ENCODE measurements at regions not wholly inside any gene's neighbourhood (a gene's known extent, or its start where the extent isn't known, plus 50 kb on each side); places are given as distances from the start of the nearest gene placed in this dataset.

DNA sequence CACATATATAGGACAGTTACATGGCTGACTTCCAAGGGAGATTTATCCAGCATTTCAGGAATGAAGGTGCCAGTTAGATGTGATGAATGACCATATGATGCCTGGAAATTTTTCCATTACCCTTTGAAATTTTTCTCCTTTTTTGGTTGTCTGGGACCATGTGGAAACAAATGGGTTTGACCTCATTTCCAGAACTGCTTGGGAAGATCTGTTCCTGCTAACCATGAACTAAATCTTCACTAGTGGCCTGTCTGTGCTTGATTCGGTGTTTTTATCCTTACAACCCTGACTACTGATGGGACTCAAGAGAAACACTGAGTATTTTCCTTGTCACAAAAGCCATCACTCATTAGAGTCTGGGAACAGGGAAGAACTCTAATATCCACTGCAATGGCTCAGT is 409.4 kb downstream of the PDCD6IP start:
- TF ChIP-seq, protein P1, sequence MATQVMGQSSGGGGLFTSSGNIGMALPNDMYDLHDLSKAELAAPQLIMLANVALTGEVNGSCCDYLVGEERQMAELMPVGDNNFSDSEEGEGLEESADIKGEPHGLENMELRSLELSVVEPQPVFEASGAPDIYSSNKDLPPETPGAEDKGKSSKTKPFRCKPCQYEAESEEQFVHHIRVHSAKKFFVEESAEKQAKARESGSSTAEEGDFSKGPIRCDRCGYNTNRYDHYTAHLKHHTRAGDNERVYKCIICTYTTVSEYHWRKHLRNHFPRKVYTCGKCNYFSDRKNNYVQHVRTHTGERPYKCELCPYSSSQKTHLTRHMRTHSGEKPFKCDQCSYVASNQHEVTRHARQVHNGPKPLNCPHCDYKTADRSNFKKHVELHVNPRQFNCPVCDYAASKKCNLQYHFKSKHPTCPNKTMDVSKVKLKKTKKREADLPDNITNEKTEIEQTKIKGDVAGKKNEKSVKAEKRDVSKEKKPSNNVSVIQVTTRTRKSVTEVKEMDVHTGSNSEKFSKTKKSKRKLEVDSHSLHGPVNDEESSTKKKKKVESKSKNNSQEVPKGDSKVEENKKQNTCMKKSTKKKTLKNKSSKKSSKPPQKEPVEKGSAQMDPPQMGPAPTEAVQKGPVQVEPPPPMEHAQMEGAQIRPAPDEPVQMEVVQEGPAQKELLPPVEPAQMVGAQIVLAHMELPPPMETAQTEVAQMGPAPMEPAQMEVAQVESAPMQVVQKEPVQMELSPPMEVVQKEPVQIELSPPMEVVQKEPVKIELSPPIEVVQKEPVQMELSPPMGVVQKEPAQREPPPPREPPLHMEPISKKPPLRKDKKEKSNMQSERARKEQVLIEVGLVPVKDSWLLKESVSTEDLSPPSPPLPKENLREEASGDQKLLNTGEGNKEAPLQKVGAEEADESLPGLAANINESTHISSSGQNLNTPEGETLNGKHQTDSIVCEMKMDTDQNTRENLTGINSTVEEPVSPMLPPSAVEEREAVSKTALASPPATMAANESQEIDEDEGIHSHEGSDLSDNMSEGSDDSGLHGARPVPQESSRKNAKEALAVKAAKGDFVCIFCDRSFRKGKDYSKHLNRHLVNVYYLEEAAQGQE (IDR thresholded peaks at IDR 0.05; ENCODE audit: insufficient read depth in 1 of 2, low read depth in 2 of 2, low read length in 1 of 2): no peak
- TF ChIP-seq POLR2AphosphoS5 (IDR thresholded peaks at IDR 0.05; ENCODE audit: low read depth, low read length): no peak
- no peak for TF ChIP-seq TCF7L2 (IDR thresholded peaks at IDR 0.05; ENCODE audit: low read depth, low read length)
- TF ChIP-seq SIN3A (IDR thresholded peaks at IDR 0.05; ENCODE audit: borderline replicate concordance, insufficient read depth, low read depth, low read length): no peak
- no peak for TF ChIP-seq CTCF (IDR thresholded peaks at IDR 0.05)
- BruUV-seq (replicated peaks): no TSS peak
- DNase-seq (ENCODE audit: low read depth, low spot score) (no peak), ATAC-seq (no peak)
- Histone ChIP-seq H3K36me3 (ENCODE audit: control insufficient read depth, insufficient read depth, low read length) (no peaks in the 10 kb centered on the region), H3K9me3 (ENCODE audit: control insufficient read depth, insufficient read depth, low read depth, low read length) (no peaks in the 10 kb centered on the region), H3K4me1 (ENCODE audit: control insufficient read depth, insufficient read depth, low read length) (no peaks in the 10 kb centered on the region; the same call in 1 of the 2 replicates), H3K27ac (ENCODE audit: low read length) (no peak overlapping the region), H3K4me3 (ENCODE audit: low read depth in 2 of 2, low read length in 2 of 2) (no peak overlapping the region), H3K27me3 (ENCODE audit: control insufficient read depth, insufficient read depth, low read length) (no peaks in the 10 kb centered on the region)
- intact Hi-C loops (cut with micrococcal nuclease; ENCODE audit: unreplicated experiment) (no loop called here), in situ Hi-C loops (cut with HindIII; ENCODE audit: low pct_unique_long_range_greater_than_20kb, low sequenced_read_pairs) (no loop called here)
- ChIA-PET CTCF (no interaction called here), POLR2A (no interaction called here)

DNA sequence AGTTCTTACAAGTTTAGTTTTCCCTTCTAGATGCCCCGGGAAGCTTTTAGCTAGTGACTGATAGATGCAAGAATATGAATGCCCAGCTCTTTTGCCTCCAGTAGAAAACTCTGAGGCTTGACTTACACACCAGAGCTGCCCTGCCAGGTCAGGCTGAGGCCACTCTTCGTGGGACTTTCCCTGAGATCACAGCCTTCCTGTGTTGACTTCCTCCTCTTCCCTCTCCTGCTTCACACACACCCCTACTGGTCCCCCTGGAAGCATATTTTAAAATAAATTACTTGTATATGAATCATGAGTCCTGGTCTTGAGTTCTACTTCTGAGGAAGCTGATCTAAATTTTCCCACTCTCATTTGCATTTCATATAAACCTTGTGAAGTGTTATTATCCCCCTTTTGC is 413.7 kb downstream of the PDCD6IP start:
- in situ Hi-C loops (cut with HindIII; ENCODE audit: low pct_unique_long_range_greater_than_20kb, low sequenced_read_pairs): no loop called here
- H3K4me3 ChIP-seq (ENCODE audit: low read depth in 2 of 2, low read length in 2 of 2): no peak overlapping the region
- ChIA-PET CTCF (no interaction called here), POLR2A (no interaction called here)
- DNase-seq (ENCODE audit: low read depth, low spot score): no peak
- no peak for ATAC-seq
- no peak overlapping the region for H3K27ac ChIP-seq (ENCODE audit: low read length)
- no TSS peak for BruUV-seq (replicated peaks)
- TF ChIP-seq SIN3A (IDR thresholded peaks at IDR 0.05; ENCODE audit: borderline replicate concordance, insufficient read depth, low read depth, low read length) (no peak), POLR2AphosphoS5 (IDR thresholded peaks at IDR 0.05; ENCODE audit: low read depth, low read length) (no peak), TCF7L2 (IDR thresholded peaks at IDR 0.05; ENCODE audit: low read depth, low read length) (no peak), CTCF (IDR thresholded peaks at IDR 0.05) (no peak)
- TF ChIP-seq, protein P1 (IDR thresholded peaks at IDR 0.05; ENCODE audit: insufficient read depth in 1 of 2, low read depth in 2 of 2, low read length in 1 of 2): no peak
- no peaks in the 10 kb centered on the region; the same call in 1 of the 2 replicates for H3K4me1 ChIP-seq (ENCODE audit: control insufficient read depth, insufficient read depth, low read length)
- no peaks in the 10 kb centered on the region for H3K9me3 ChIP-seq (ENCODE audit: control insufficient read depth, insufficient read depth, low read depth, low read length)
- intact Hi-C loops (cut with micrococcal nuclease; ENCODE audit: unreplicated experiment): no loop called here
- H3K27me3 ChIP-seq (ENCODE audit: control insufficient read depth, insufficient read depth, low read length): no peaks in the 10 kb centered on the region
- no peaks in the 10 kb centered on the region for H3K36me3 ChIP-seq (ENCODE audit: control insufficient read depth, insufficient read depth, low read length)
